Heart right ventricle (tissue), 16 donors: ENCODE measurements at regions not wholly inside any gene's neighbourhood (a gene's known extent, or its start where the extent isn't known, plus 50 kb on each side); places are given as distances from the start of the nearest gene placed in this dataset.

ENCODE experiments used
- ATAC-seq, 8 donors: fragments of 200-7000 bp; cut with Tn5 transposase; one replicate each; pipeline ENCODE4 v1.9.1; 2020; ENCODE audit warnings: mild to moderate bottlenecking in 8 of 8, moderate library complexity in 8 of 8, moderate number of reproducible peaks in 1 of 8
- DNase-seq, 2 donors: peaks; one replicate each; pipeline ENCODE4 v3.0.0-alpha.2; 2020
- H3K27ac ChIP-seq, 10 donors: fragments of 200-600 bp; sonication (generic) in 2 of 10; one replicate each; pipeline versions ENCODE4 v1.5.0 to v1.8.0; 2020 to 2022; ENCODE audit warnings: mild to moderate bottlenecking in 3 of 10
- H3K27me3 ChIP-seq, 7 donors: fragments of 200-600 bp; one replicate each; pipeline ENCODE4 v1.8.0; 2021 to 2022; ENCODE audit warnings: mild to moderate bottlenecking in 2 of 7
- H3K36me3 ChIP-seq, 9 donors: fragments of 200-600 bp; sonication (generic) in 1 of 9; one replicate each; pipeline versions ENCODE4 v1.5.0 to v1.8.0; 2020 to 2022; ENCODE audit warnings: mild to moderate bottlenecking in 2 of 9
- H3K4me1 ChIP-seq, 9 donors: fragments of 200-600 bp; sonication (generic) in 1 of 9; one replicate each; pipeline versions ENCODE4 v1.5.0 to v1.8.0; 2020 to 2022; ENCODE audit warnings: mild to moderate bottlenecking in 4 of 9
- H3K4me3 ChIP-seq, 10 donors: fragments of 200-600 bp; sonication (generic) in 2 of 10; one replicate each; pipeline versions ENCODE4 v1.5.0 to v1.8.0; 2020 to 2022; ENCODE audit warnings: mild to moderate bottlenecking in 7 of 10, moderate library complexity in 2 of 10
- H3K9me3 ChIP-seq, 11 donors: fragments of 200-600 bp in 10 of 11; sonication (generic) in 2 of 11; one replicate each; pipeline versions ENCODE4 v1.5.0 to v1.8.0; 2013 to 2022; ENCODE audit warnings: mild to moderate bottlenecking in 2 of 11, control low read depth in 1 of 11, moderate library complexity in 1 of 11
- WGBS, 2 donors: extraction: QIAGEN DNeasy Blood & Tissue Kit; methylation state at CpG; one replicate each; pipeline ENCODE4 v1.1.7; 2013; ENCODE audit warnings: inconsistent platforms in 1 of 2; 5-methylcytosine and 5-hydroxymethylcytosine counted together
- intact Hi-C, 10 donors: fragments of 100-400 bp; cut with DNase I; formaldehyde crosslinking; loops; one replicate each; pipeline versions ENCODE4 v1.11.1 to v1.14.2; 2022
- TF ChIP-seq, protein P1 (sequence below), 9 donors: fragments of 200-600 bp; sonication (generic) in 2 of 9; IDR thresholded peaks; one replicate each; pipeline versions ENCODE4 v1.5.0 to v1.8.0; 2021 to 2022; ENCODE audit warnings: antibody characterized with exemption in 9 of 9, mild to moderate bottlenecking in 5 of 9, moderate library complexity in 1 of 9
- donor health status: Arrhythmogenic right ventricular cardiomyopathy.
- donor health status: ischemic (EF 13 %, LVEDD 7.1; RV severe dilation, severe dysfunction).
- donor health status: healthy with polysubstance abuse.
- donor health status: DM: no; HTN: yes; CAD: no.
- donor health status: DM: no; HTN: no; CAD: no.
- donor health status: ischemic (EF 25% LVEDD 6.9; RV normal size, moderate dysfunction).
- donor health status: ischemic (EF 25% LVEDD 5.7; RV mildly dilated, moderate dysfunction).
- donor health status: healthy.
- donor health status: DM: yes; HTN: yes; CAD: no.
- donor health status: Ischemic cardiomyopathy.
- donor health status: ischemic (EF 35%, LVEDD 5.7; RV mildly dilated, moderate dysfunction).
- donor health status: nonischemic (EF 11% LVEDD 7.7; RV severe dilation, severe dysfunction).
- donor health status: DM: yes; HTN: yes; CAD: no.
- donor health status: PGD.
- donor health status: ischemic (EF 29% LVEDD 5.4; RV normal size, mild dysfunction).
- donor health status: nonischemic (EF 23%, LVEDD 6.1; RV moderate dilation, normal function).

DNA sequence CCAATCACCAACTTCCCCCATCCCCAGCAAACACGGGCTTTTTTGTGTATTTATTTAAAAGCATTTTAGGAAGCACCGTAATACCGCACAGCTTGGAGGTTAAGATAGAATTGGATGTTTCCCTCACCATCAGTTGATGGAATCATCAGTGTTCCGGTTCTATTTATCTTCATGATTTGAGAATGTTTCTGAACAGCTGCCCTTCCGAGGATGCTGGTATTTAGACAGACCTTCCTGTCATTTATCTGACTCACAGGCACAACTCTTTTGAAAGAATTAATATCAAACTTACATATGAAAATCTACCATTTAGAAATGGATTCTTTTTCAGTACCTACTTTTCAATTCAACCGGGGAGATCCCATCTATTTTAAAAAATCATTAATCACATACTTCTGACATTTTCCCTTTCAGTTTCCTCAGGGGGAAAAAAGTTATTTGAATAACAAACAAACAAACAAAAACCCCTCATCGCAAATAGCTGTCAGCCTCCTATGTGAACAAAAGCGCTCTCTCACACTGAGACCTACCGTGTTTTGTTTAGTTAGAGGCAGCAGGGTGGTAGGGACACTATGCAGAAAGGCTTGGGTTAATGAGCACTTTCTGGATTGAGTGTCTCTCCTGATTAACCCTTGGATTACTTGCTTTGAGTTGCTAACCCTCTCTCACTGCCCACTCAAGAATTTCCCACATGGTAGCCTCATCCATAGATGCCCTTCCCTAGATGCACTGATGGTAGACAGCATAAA, 189.3 kb downstream of the TM9SF2 start:
- Histone ChIP-seq H3K36me3 (no peaks in the 10 kb centered on the region), H3K27me3 (no peaks in the 10 kb centered on the region), H3K4me3 (no peak overlapping the region), H3K9me3 (no peaks in the 10 kb centered on the region), H3K4me1 (peaks cover 0 to 24% (median 11%) of the 10 kb centered on the region in 9 donors), H3K27ac (no peak overlapping the region)
- WGBS, 2 donors = 79 to 81% methylated on average over 9 of the region's 9 CpGs
- ATAC-seq (no peak), DNase-seq (no peak)
- TF ChIP-seq, protein P1, sequence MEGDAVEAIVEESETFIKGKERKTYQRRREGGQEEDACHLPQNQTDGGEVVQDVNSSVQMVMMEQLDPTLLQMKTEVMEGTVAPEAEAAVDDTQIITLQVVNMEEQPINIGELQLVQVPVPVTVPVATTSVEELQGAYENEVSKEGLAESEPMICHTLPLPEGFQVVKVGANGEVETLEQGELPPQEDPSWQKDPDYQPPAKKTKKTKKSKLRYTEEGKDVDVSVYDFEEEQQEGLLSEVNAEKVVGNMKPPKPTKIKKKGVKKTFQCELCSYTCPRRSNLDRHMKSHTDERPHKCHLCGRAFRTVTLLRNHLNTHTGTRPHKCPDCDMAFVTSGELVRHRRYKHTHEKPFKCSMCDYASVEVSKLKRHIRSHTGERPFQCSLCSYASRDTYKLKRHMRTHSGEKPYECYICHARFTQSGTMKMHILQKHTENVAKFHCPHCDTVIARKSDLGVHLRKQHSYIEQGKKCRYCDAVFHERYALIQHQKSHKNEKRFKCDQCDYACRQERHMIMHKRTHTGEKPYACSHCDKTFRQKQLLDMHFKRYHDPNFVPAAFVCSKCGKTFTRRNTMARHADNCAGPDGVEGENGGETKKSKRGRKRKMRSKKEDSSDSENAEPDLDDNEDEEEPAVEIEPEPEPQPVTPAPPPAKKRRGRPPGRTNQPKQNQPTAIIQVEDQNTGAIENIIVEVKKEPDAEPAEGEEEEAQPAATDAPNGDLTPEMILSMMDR (IDR thresholded peaks at IDR 0.05) = no peak
- intact Hi-C loops = no loop called here

DNA sequence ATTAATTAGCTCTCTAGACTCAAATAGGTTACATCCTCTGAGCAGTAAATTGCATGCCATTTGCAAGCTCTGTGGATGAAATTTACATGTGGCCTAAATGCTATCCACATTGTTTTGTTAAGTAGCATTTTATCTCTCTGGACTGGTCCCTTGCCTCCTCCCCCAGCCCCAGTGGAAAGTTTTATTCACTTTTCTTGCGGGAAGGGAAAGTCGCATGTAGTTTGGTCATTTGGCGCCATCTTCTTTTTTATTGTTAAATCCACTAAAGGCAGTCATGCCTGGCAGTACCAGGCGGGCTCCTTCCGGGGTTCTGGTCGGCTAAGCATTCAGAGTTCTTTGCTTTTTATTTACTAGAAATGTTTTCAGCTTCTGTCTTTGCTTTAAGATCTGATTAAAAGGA, 188.7 kb downstream of the TM9SF2 start:
- H3K9me3 ChIP-seq = no peaks in the 10 kb centered on the region
- no peak for ATAC-seq

DNA sequence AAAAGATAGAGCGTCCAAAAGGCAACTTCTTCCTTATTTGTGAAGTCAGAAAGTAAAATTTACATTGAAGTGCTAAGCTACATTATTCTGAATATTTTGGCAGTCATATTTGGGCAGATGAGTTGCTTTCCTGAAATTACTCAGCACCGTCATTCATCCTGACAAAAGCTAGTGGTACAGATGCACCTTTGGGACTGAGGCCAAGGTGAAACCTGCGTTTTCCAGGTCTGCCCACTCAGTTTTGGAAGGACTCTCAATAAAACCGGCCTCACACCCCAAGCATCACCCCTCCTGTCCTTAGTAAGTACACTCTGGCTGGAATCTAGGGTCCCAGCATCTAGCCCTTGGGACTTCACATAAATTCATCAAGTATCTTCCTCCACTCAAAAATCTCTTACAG, 187.5 kb downstream of the TM9SF2 start:
- no peak overlapping the region for H3K4me3 ChIP-seq
- TF ChIP-seq, protein P1 (IDR thresholded peaks at IDR 0.05) = no peak
- no peak for ATAC-seq

More for the DNA sequence above, 188.7 kb downstream of the TM9SF2 start:
- intact Hi-C loops = no loop called here
- H3K4me1 ChIP-seq = peaks cover 0 to 24% (median 11%) of the 10 kb centered on the region in 9 donors
- TF ChIP-seq, protein P1 (IDR thresholded peaks at IDR 0.05) = no peak
- no peaks in the 10 kb centered on the region for H3K36me3 ChIP-seq
- H3K27ac ChIP-seq = no peak overlapping the region
- H3K27me3 ChIP-seq = no peaks in the 10 kb centered on the region
- 87 to 90% methylated on average over 6 of the region's 6 CpGs for WGBS, 2 donors
- H3K4me3 ChIP-seq = no peak overlapping the region
- DNase-seq = no peak

DNA sequence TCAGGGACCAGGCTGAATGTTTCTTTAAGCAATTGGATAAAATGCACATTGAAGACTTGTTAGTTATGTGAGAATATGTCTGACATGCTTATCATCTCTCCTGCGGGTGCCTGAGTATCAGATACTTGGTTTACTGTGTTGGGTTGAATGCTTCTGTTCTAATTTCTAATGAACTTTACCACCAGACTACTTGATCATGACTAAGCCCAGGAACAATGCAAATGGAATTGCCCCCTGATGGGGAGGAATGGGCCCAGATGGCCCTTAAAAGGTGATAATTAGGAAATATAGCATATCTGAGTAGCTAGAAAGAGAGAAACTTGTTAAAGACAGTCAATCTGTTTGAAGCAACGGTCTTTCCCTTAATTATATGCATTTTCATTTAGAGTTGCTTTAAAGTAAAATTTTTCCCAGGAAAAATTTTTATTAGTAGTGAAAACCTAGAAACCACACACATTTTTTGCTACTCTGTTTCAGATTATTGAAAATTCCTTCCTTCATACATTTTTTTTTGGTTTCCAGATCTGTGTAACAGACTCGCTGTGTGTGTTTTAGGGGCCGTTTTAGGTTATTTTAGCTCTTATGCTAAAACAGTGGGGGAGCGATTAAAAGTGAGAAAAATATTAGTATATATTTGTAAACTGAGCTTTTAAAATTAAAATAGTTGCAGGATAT, 186.6 kb downstream of the TM9SF2 start:
- Histone ChIP-seq H3K36me3 (no peaks in the 10 kb centered on the region), H3K4me1 (peaks cover 0 to 24% (median 11%) of the 10 kb centered on the region in 9 donors), H3K27ac (no peak overlapping the region), H3K27me3 (no peaks in the 10 kb centered on the region), H3K9me3 (no peaks in the 10 kb centered on the region), H3K4me3 (no peak overlapping the region)
- intact Hi-C loops = no loop called here
- no peak for ATAC-seq
- TF ChIP-seq, protein P1 (IDR thresholded peaks at IDR 0.05) = no peak
- DNase-seq = no peak
- WGBS, 2 donors = 96% methylated on average over 5 of the region's 5 CpGs

More for the DNA sequence above, 187.5 kb downstream of the TM9SF2 start:
- Histone ChIP-seq H3K4me1 (peaks cover 0 to 24% (median 11%) of the 10 kb centered on the region in 9 donors), H3K27ac (no peak overlapping the region), H3K36me3 (no peaks in the 10 kb centered on the region), H3K9me3 (no peaks in the 10 kb centered on the region), H3K27me3 (no peaks in the 10 kb centered on the region)
- 70 to 72% methylated on average over 4 of the region's 4 CpGs for WGBS, 2 donors
- no peak for DNase-seq
- intact Hi-C loops = no loop called here
